WTC11 (cell line): ENCODE measurements at regions not wholly inside any gene's neighbourhood (a gene's known extent, or its start where the extent isn't known, plus 50 kb on each side); places are given as distances from the start of the nearest gene placed in this dataset.

ENCODE experiments used
- ATAC-seq: fragments of 200-7000 bp; cut with Tn5 transposase; 2 replicates; pipeline ENCODE4 v1.10.0; 2021; ENCODE audit warnings: mild to moderate bottlenecking, moderate library complexity
- CTCF ChIA-PET: fragments of 300-600 bp; sonication (Branson Sonifier 250); formaldehyde crosslinking; loops from one replicate; lab custom pipeline; 2021; ENCODE audit warnings: antibody characterized with exemption; lab: Charles Lee
- POLR2A ChIA-PET: fragments of 350-600 bp; sonication (Branson Sonifier 250); formaldehyde crosslinking; loops from one replicate; lab custom pipeline; 2021; ENCODE audit warnings: antibody characterized with exemption; lab: Charles Lee
- DNase-seq: peaks from one replicate; pipeline ENCODE4 v3.0.0; 2021; ENCODE audit warnings: low spot score
- H3K27ac Mint-ChIP-seq: 2 replicates; pipeline ENCODE4 v1.8.0; 2021; ENCODE audit warnings: mixed read lengths
- H3K27me3 Mint-ChIP-seq: 2 replicates; pipeline ENCODE4 v1.8.0; 2021; ENCODE audit warnings: low read depth, mild to moderate bottlenecking, moderate library complexity, mixed read lengths
- H3K36me3 Mint-ChIP-seq: 2 replicates; pipeline ENCODE4 v1.8.0; 2021; ENCODE audit warnings: mixed read lengths
- H3K4me1 Mint-ChIP-seq: 2 replicates; pipeline ENCODE4 v1.8.0; 2022; ENCODE audit warnings: mixed read lengths
- H3K4me3 Mint-ChIP-seq: 2 replicates; pipeline ENCODE4 v1.8.0; 2021; ENCODE audit warnings: mild to moderate bottlenecking, moderate library complexity, mixed read lengths
- H3K9me3 Mint-ChIP-seq: 2 replicates; pipeline ENCODE4 v1.8.0; 2021; ENCODE audit warnings: mixed read lengths
- ARID4B ChIP-seq: sonication (generic); formaldehyde crosslinking; IDR thresholded peaks from 2 replicates; pipeline ENCODE4 v1.8.0; 2023; ENCODE audit warnings: missing genetic modification reagents, mild to moderate bottlenecking, borderline replicate concordance
- CBFB ChIP-seq: sonication (generic); formaldehyde crosslinking; IDR thresholded peaks from 2 replicates; pipeline ENCODE4 v1.8.1; 2022; ENCODE audit warnings: mild to moderate bottlenecking, low read depth, missing genetic modification reagents
- CREM ChIP-seq: sonication (generic); formaldehyde crosslinking; IDR thresholded peaks from 2 replicates; pipeline ENCODE4 v1.8.1; 2022; ENCODE audit warnings: mild to moderate bottlenecking, missing genetic modification reagents, moderate library complexity
- CTCF ChIP-seq: fragments of 200-600 bp; IDR thresholded peaks from 2 replicates; pipeline ENCODE4 v1.8.0; 2022; ENCODE audit warnings: antibody characterized with exemption
- E2F1 ChIP-seq: sonication (generic); formaldehyde crosslinking; IDR thresholded peaks from 2 replicates; pipeline ENCODE4 v1.8.0; 2022; ENCODE audit warnings: mild to moderate bottlenecking, missing genetic modification reagents
- FOXP1 ChIP-seq: sonication (generic); formaldehyde crosslinking; IDR thresholded peaks from 2 replicates; pipeline ENCODE4 v1.8.0; 2022; ENCODE audit warnings: missing genetic modification reagents, mild to moderate bottlenecking, moderate library complexity, borderline replicate concordance
- GABPB1 ChIP-seq: sonication (generic); formaldehyde crosslinking; IDR thresholded peaks from 2 replicates; pipeline ENCODE4 v1.8.1; 2023; ENCODE audit warnings: mild to moderate bottlenecking, missing genetic modification reagents
- GTF2I ChIP-seq: fragments of 250-450 bp; sonication (Bioruptor Pico); conservative IDR thresholded peaks from 2 replicates; pipeline ENCODE4 v1.4.0; 2021; ENCODE audit warnings: mild to moderate bottlenecking
- HMGA2 ChIP-seq: fragments of 250-450 bp; sonication (Bioruptor Pico); IDR thresholded peaks from 2 replicates; pipeline ENCODE4 v1.4.0; 2021; ENCODE audit warnings: mild to moderate bottlenecking, moderate library complexity
- IRF2 ChIP-seq: sonication (generic); formaldehyde crosslinking; IDR thresholded peaks from 2 replicates; pipeline ENCODE4 v1.8.0; 2022; ENCODE audit warnings: low read depth, missing genetic modification reagents, borderline replicate concordance
- JUN ChIP-seq: sonication (generic); formaldehyde crosslinking; IDR thresholded peaks from 2 replicates; pipeline ENCODE4 v1.8.0; 2023; ENCODE audit warnings: mild to moderate bottlenecking, missing genetic modification reagents
- MAX ChIP-seq: sonication (generic); formaldehyde crosslinking; IDR thresholded peaks from 2 replicates; pipeline ENCODE4 v1.8.0; 2022; ENCODE audit warnings: mild to moderate bottlenecking, missing genetic modification reagents
- MYBL2 ChIP-seq: sonication (generic); formaldehyde crosslinking; IDR thresholded peaks from 2 replicates; pipeline ENCODE4 v1.8.1; 2023; ENCODE audit warnings: mild to moderate bottlenecking, moderate library complexity, missing genetic modification reagents
- NFATC4 ChIP-seq: fragments of 250-450 bp; sonication (Bioruptor Pico); IDR thresholded peaks from 2 replicates; pipeline ENCODE4 v1.9.0; 2021; ENCODE audit warnings: mild to moderate bottlenecking
- PREB ChIP-seq: sonication (generic); formaldehyde crosslinking; IDR thresholded peaks from 2 replicates; pipeline ENCODE4 v1.8.1; 2022; ENCODE audit warnings: mild to moderate bottlenecking, missing genetic modification reagents, moderate library complexity, borderline replicate concordance
- RELA ChIP-seq: sonication (generic); formaldehyde crosslinking; IDR thresholded peaks from 2 replicates; pipeline ENCODE4 v1.8.1; 2022; ENCODE audit warnings: missing genetic modification reagents, mild to moderate bottlenecking, borderline replicate concordance
- SOX15 ChIP-seq: fragments of 250-450 bp; sonication (Bioruptor Pico); IDR thresholded peaks from 2 replicates; pipeline ENCODE4 v1.9.0; 2021; ENCODE audit warnings: mild to moderate bottlenecking
- TCF7 ChIP-seq: sonication (generic); formaldehyde crosslinking; IDR thresholded peaks from 2 replicates; pipeline ENCODE4 v1.8.0; 2022; ENCODE audit warnings: mild to moderate bottlenecking, low read depth, missing genetic modification reagents, moderate library complexity
- TEAD1 ChIP-seq: sonication (generic); formaldehyde crosslinking; IDR thresholded peaks from 2 replicates; pipeline ENCODE4 v1.8.0; 2022; ENCODE audit warnings: mild to moderate bottlenecking, missing genetic modification reagents
- TEAD4 ChIP-seq: sonication (generic); formaldehyde crosslinking; IDR thresholded peaks from 2 replicates; pipeline ENCODE4 v1.8.0; 2022; ENCODE audit warnings: mild to moderate bottlenecking, missing genetic modification reagents
- TP53 ChIP-seq: sonication (generic); formaldehyde crosslinking; IDR thresholded peaks from 2 replicates; pipeline ENCODE4 v1.8.1; 2023; ENCODE audit warnings: mild to moderate bottlenecking, missing genetic modification reagents
- ZBTB21 ChIP-seq: sonication (generic); formaldehyde crosslinking; IDR thresholded peaks from 2 replicates; pipeline ENCODE4 v1.8.1; 2023; ENCODE audit warnings: mild to moderate bottlenecking, missing genetic modification reagents, borderline replicate concordance
- ZNF232 ChIP-seq: sonication (generic); formaldehyde crosslinking; IDR thresholded peaks from 2 replicates; pipeline ENCODE4 v1.8.0; 2022; ENCODE audit warnings: mild to moderate bottlenecking, missing genetic modification reagents
- ZNF317 ChIP-seq: sonication (generic); formaldehyde crosslinking; IDR thresholded peaks from 2 replicates; pipeline ENCODE4 v1.8.1; 2023; ENCODE audit warnings: low read depth, mild to moderate bottlenecking, moderate library complexity, missing genetic modification reagents, borderline replicate concordance
- ZNF671 ChIP-seq: fragments of 250-450 bp; sonication (Bioruptor Pico); IDR thresholded peaks from 2 replicates; pipeline ENCODE4 v1.8.0; 2021; ENCODE audit warnings: mild to moderate bottlenecking

GRCh38 chr3:182052757-182053156 is 341.0 kb downstream of the SOX2 start (continued):
- no peak for TF ChIP-seq ZBTB21 (CRISPR knock-in tag)
- no peak for TF ChIP-seq SOX15 (CRISPR knock-in tag)
- no peak for TF ChIP-seq RELA (CRISPR knock-in tag)
- TF ChIP-seq CBFB (CRISPR knock-in tag) = no peak
- no peak for TF ChIP-seq ARID4B (CRISPR knock-in tag)
- no peak for TF ChIP-seq JUN (CRISPR knock-in tag)
- TF ChIP-seq FOXP1 = no peak
- no peak for TF ChIP-seq CTCF
- no peak for TF ChIP-seq TCF7 (CRISPR knock-in tag)

- ATAC-seq (no peak), DNase-seq (no peak)
- Mint-ChIP-seq H3K27ac (no peak overlapping the region), H3K4me1 (peaks cover 3% of the 10 kb centered on the region; the same call in 1 of the 2 replicates), H3K36me3 (no peaks in the 10 kb centered on the region), H3K4me3 (no peak overlapping the region), H3K9me3 (no peaks in the 10 kb centered on the region), H3K27me3 (no peaks in the 10 kb centered on the region)
- TF ChIP-seq TP53 = no peak
- TF ChIP-seq MYBL2 (CRISPR knock-in tag) = no peak
- TF ChIP-seq MAX (CRISPR knock-in tag) = no peak
- ChIA-PET POLR2A (no interaction called here), CTCF (no interaction called here)
These were observed 346.8 kb downstream of the SOX2 start for GRCh38 chr3:182058488-182058887.

- H3K9me3 Mint-ChIP-seq = no peaks in the 10 kb centered on the region
- no peaks in the 10 kb centered on the region for H3K4me1 Mint-ChIP-seq
- DNase-seq (no peak), ATAC-seq (no peak)
- no peak overlapping the region for H3K4me3 Mint-ChIP-seq
- POLR2A ChIA-PET = no interaction called here
- H3K27ac Mint-ChIP-seq = no peak overlapping the region
- CTCF ChIA-PET = no interaction called here
- H3K36me3 Mint-ChIP-seq = no peaks in the 10 kb centered on the region
- H3K27me3 Mint-ChIP-seq = no peaks in the 10 kb centered on the region
- no peak for TF ChIP-seq E2F1 (CRISPR knock-in tag)
- TF ChIP-seq HMGA2 (CRISPR knock-in tag) = no peak
- TF ChIP-seq IRF2 (CRISPR knock-in tag) = no peak
- TF ChIP-seq PREB (CRISPR knock-in tag) = no peak
- TF ChIP-seq CTCF = no peak
- no peak for TF ChIP-seq NFATC4 (CRISPR knock-in tag)
- TF ChIP-seq FOXP1 = no peak
- no peak for TF ChIP-seq TP53
- TF ChIP-seq ZNF317 (CRISPR knock-in tag) = no peak
- no peak for TF ChIP-seq ZNF232 (CRISPR knock-in tag)
- no peak for TF ChIP-seq GTF2I (CRISPR knock-in tag)
- no peak for TF ChIP-seq TEAD4
- no peak for TF ChIP-seq GABPB1
- TF ChIP-seq ZNF671 = no peak
- TF ChIP-seq TEAD1 (CRISPR knock-in tag) = no peak
- no peak for TF ChIP-seq CREM (CRISPR knock-in tag)
These were observed 352.0 kb downstream of the SOX2 start for GRCh38 chr3:182063742-182064141.
